GM20431 (cell line): ENCODE measurements at regions not wholly inside any gene's neighbourhood (a gene's known extent, or its start where the extent isn't known, plus 50 kb on each side); places are given as distances from the start of the nearest gene placed in this dataset.

Source experiments
- in situ Hi-C: fragments of 300-500 bp; cut with MseI, MboI; formaldehyde crosslinking; loops from one replicate; pipeline ENCODE4 v1.15.0; 2020; ENCODE audit warnings: low sequenced_read_pairs; ENCODE audit not compliant: unreplicated experiment

DNA sequence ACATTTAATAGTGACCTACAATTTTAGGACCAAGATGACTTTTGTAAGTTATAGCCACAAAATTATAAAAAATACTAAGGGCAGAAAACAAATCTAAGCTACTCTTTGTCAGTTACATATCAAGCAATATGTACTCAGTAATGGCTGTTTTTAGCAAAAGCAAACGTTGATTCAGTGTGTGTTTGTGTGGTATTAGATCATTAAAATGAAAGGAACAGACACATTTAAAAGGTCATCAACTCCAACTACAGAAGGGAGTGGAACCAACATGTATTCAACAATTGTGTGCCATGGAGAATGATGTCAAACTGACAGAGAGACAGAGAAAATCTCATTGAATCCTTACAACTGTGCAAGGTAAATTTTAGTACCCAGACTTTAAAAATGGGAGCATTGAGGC is 268.8 kb upstream of the STT3B start:
- in situ Hi-C loops: no loop called here

DNA sequence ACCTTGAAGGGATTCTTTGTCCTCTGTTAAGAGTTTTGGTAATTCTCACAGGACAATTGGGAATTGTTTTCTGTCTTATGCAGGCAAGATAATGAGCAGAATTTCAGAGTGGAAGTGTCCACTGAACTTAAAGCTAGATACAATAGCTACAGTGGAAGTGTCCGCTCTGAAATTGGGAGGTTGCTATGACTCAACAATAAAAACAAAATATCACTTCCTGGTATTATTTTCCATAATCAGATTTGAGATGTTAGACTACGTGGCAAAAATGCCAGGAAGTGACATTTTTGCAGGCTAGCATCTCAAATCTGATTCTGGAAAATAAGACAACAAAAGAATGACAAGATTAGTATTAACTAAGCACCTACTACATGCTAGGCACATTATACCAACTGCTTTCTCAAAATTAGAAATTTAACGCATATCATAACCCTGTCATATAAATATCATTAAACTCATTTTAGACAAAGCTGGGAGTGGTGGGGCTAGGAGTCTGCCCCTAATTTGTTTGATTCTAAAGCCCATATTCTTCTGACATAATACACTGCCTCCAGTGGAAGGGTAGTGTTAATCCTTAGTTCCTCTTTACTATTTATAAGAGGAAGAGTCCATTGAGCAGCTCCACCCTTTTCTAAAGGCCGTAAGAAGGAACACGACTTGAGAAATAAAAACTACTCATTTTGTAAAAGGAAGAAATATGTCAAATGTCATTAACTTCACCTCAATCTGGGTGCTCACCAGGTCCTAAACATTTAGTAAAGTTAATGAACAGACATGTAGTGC is 266.9 kb upstream of the STT3B start:
- in situ Hi-C loops: no loop called here

DNA sequence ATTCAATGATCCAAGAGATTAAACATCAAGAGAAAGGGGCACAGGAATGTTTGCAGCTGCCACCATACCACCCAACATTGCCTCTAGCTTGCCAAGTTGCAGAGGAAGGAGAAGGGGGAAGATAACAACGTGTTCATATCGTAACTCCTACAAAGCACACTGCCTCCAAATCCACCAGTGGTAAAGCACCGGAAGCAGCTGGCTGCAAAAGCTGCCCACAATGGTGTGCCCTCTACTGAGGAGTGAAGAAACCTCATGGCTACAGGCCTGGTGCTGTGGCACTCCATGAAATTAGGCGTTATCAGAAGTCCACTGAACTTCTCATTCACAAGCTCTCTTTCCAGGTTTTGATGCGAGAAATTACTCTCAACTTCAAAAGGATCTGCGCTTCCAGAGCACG is 263.9 kb upstream of the STT3B start:
- in situ Hi-C loops: no loop called here

DNA sequence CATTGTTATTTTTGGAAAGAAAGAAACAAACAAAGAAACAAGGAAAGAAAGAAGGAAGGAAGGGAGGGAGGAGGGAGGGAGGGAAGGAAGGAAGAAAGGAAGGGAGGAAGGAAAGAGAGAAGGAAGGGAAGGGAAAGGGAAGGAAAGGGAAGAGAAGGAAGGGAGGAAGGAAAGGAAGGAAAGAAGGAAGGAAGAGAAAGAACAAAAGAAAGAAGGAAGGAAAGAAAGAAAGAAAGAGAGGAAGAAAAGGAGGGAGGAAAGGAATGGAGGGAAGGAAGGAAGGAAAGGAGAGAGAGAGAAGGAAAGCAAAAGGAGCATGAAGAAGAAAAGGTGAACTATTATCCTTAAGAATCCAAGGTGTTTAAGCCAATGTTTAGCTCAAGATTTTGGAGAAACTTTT is 262.7 kb upstream of the STT3B start:
- in situ Hi-C loops: no loop called here

DNA sequence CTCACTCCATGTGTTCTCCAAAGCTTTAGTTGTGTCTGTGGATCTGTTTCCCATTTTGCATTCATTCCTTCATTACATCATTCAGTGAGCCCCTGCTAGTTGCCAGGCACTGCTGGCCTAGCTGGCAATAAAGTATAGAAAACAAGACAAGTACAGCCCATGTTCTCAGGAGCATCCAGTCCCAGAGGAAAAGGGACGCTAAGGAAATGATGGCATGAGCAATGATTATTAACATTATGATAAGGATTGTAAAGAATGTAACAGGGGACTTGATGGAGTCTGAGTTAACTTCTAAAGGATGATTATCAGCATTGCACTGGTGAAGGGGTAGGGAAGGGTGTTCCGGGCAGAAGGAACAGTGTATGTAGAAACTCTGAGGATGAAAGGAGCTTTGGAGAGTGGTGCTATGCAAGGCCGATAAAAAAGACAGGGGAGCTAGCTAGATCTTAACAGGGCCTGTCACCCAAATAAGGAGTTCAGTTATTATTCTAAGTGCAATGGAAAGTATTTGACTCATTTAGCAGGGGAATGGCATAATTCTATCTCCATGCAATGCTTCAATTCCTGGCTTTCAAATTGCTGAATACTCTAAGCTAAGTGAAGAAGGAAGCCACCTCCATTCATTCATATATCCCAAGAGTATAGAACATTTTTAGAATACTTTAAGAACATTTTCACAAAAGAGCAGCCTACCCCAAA is 258.2 kb upstream of the STT3B start:
- in situ Hi-C loops: no loop called here

DNA sequence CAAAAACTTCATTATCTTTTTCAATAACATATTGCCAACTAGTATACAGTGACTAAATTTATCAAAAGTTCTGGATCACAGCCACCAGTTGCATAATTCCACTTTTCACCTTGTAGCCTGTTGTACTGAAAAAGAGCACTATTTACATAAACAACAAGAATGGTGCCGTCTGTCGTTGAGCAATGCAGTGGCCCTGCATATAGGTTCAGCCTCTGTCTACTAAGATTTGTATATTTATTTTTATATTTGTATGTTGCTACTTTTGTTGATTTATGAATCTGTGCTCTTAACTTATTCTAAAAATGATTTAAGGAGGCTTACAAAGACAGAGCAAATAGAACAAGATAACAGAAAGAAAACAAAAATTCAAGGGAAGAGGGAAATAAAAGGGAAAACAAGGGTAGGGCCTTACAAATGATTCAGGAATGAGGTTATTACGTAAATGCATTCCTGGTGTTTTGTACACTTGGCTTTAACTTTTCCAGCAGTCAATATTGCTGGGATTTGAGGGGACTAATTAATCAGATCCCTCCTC is 257.6 kb upstream of the STT3B start:
- in situ Hi-C loops: no loop called here

DNA sequence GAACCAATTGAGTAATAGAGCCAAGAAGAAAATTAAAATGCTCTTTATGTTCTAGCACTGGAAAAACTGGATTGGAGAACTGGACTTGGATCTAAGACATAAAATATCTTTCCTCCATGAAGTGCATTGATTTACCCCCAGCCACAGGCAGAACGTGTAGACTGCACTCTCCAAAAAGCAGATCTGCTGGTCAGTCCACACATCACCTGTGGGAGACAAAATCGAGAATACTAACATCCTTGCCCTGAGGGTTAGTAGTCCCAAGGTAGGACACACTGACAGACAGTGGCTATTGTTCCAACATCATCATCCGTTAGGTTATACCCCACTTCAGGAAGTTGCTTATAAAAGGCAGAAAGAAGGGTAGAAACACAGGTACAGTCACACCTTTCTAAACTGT is 257.1 kb upstream of the STT3B start:
- in situ Hi-C loops: no loop called here

DNA sequence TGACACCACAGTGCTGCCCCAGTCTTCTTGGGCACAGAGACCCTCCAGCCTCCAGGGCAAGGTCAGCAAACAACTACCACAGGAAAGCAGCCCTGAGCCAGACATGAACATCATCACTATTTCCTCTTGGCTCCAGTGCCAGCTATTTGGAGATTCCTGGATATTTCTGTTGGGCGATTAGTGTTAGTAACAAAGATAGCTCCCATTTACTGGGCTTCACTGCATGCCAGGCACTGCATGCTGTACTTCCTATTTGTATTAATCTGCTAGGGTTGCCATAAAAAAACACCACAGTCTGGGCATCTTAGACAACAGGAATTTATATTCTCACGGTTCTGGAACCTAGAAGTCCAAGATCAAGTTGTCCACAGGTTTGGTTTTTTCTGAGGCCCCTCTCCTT is 255.1 kb upstream of the STT3B start:
- in situ Hi-C loops: no loop called here

DNA sequence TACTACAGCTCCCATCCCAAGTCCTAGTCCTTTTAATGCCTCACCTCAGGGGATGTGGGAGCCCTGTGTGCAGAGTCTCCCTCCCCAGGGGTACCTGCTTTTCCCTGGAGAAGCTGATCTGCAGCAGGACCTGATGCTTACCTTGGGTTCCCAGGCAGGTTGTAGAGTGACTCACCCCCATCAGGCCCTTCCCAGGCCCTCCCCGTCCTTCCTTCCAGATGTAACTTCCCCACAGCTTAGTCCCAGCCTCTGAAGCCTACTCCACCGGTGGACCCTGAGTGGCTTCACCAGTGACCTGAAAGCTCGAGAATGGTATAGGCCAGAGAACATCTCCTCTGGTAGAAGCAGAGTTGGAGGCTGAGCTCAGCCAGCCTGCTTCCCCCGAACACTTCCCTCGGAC is 254.2 kb upstream of the STT3B start:
- in situ Hi-C loops: no loop called here

DNA sequence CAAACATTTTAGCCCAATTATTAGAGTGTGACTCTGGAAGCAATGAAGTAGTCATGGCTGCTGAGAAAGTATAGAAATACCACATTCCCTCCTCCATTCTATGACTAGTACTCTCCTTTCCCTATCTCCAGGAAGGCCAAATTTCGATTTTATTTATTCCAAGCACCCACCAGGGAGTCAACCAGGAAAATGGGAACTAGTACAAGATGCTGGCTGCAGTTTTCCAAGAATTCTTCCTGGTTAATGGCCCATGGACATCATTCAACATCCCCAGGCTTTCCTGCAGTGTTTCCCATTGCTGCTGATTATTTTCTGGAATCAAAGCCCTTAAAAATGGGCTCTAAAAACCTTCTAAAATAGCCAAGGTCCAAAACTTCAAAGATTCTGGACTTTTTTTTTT is 247.9 kb upstream of the STT3B start:
- in situ Hi-C loops: no loop called here

DNA sequence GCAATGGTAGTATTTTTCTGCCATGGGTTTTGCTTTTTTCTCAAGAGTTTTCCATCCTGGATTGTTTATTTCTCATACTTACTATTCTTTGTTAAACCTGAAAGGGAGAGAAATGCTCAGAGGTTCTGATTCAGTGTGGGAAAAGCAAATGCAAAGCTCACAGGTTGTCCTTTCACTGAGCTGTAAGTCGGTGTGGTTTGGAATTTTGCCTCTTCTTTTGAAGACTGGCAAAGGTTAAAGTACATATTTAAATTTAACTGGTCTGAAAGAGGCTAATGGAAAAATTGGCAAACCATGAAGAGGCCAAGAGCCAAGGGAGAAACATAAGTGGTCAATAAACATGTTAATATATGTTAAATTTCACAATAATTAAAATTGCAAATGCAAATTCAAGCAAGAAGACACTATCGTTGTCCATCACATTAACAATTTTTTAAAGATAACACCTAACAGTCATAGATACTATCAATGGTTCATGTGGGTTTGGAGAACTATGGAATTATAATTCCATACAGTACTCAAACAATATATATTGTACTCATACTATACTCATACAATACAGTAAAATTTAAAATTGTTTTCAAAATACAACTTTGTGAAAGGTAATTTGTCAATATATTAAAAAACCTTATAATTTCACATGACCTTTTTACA is 246.8 kb upstream of the STT3B start:
- in situ Hi-C loops: no loop called here

DNA sequence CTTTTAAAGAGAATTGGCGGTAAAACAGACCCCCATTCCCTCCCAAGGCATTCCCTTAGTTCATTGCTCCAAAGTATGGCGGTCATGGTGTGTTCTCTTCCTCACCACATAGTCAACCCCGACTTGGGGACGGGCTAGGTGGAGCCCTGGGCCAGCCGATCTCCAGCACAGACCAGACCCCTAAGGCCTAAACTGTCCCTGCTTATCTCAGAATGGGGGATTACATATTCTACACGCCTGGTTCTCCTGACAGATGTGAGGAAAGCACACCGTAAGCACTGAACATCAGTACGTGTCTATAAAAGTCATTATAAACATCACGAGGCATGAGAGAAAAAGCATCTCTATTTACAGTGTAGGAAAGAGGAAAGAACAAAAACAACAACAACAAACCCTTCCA is 244.5 kb upstream of the STT3B start:
- in situ Hi-C loops: no loop called here

DNA sequence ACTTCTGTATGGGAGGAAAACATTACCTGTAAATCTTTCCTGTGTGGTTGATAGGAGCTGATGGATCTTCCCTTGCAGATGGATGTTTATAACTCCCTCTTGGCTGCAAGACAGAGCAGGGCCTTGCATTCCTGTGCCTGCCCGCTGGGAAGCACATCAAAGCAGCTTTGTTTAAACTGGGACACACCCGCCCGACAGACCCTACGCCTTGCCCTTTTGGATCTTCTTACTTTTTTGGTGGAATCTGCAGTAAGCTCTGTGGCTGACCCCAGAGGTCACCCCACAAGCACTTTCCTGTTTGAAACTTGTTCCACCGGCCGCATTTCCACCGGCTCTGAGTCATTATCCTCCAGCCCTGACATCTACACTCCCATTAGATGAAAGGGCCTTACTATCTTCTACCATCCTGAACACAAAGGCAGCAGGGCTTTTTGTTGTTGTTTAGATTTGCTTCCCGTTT is 244.1 kb upstream of the STT3B start:
- in situ Hi-C loops: no loop called here

DNA sequence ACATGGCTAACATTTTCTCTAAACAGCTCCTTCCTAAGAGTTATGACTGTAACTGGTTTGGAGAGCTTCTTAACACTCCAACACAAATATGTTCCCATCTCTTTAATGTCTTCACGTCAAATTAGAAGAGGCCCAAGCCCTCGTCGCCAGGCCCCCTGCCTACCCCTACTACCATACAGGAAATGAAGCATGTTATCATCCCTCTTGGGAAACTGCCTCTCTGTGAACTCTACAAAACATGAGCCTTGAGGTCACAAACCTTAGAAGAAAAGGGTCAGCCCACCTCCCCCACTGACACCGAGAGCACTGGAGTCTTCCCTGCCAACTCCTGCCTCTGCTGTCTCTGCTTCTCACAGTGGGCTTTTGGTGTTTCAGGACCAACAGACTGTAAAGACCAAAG is 243.1 kb upstream of the STT3B start:
- in situ Hi-C loops: no loop called here

DNA sequence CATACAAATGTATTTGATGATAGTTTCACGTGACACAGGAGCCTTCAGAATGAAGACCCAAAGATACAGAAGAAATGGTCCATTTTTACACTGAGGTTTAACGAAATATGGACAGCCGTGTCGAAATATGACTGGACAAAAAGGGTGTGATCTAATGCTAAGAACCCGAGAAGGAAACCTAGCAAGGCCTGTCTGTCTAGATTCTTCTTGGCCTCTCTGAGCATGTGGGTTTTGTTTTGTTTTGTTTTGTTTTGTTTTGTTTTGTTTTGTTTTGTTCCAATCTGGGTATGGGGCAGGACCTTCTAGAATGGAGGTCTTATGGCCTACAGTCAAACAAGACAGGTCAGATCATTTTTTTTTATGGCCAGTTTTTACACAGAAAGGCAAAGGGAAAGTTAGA is 242.7 kb upstream of the STT3B start:
- in situ Hi-C loops: no loop called here

DNA sequence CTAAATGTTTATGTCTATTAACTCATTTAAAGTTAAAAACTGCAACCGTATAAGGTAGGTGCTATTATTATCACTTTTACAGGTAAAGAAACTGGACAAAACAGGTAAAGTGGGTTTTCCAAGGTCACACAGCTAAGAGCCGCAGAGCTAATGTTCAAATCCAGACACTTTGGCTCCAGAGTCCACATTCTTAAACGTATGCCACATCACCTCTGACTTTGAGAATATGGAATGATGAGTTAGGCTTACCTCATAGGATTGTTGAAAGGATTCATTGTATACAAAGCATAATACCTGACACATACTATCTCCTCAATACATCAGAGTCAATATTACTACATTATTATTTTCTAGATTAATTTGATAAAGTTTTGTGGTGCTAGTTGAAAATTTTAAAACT is 240.9 kb upstream of the STT3B start:
- in situ Hi-C loops: no loop called here

DNA sequence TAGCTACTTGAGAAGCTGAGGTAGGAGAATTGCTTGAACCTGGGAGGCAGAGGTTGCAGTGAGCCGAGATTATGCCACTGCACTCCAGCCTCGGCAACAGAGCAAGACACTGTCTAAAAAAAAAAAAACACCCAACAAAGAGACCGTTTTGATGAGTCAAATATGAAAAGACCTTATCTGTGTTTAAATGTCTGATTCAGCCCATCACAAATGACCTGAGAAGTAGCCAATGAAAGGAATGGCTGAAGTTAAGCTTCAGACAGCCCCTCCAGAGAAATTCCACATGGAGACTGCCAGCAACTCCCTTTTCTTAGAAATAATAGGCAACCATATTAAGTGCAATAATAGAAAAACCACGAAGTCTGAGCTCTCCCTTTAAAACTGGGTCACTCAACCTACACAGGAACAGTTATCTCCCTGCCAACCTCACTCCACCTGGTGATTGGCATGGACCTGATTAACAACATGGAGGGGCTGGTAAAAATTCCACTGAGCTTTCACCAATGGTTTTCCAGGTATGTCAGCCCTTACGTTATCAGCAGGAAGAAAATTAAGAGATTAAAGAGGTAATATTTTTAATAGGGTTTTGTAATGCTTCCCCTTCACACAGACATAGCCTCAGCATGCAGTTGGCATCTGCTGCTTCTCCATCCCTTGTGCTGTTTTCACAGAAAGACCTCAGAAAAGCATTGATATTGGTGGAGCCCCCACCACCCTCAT is 238.1 kb upstream of the STT3B start:
- in situ Hi-C loops: no loop called here

DNA sequence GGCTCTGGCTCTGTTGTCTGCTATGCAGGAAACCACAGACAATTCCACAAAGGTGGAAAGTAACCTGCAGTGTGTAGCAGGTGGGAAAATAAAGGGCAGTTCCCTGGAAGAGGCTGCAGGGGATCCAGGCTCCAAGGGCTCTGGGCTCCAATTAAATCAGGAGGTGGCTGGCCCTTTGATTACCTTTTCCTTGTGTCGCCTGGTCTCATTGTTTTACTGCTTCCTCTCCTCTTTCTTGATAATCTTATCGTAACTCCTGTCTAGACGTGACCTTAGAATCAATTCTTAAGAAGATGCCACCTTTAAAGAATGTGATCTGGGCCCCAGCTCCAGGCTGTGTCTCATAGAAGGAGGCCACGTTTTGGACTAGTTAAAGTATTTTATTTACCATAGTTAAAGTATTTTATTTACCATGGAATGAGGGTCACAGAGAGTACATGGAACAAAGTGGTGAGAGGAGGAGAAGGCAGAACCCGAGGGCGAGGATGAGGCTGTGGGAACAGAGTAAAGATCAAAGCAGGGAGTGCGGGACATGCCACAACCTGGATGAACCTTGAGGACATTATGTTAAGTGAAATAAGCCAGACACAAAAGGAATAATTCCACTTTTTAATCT is 237.5 kb upstream of the STT3B start:
- in situ Hi-C loops: no loop called here

DNA sequence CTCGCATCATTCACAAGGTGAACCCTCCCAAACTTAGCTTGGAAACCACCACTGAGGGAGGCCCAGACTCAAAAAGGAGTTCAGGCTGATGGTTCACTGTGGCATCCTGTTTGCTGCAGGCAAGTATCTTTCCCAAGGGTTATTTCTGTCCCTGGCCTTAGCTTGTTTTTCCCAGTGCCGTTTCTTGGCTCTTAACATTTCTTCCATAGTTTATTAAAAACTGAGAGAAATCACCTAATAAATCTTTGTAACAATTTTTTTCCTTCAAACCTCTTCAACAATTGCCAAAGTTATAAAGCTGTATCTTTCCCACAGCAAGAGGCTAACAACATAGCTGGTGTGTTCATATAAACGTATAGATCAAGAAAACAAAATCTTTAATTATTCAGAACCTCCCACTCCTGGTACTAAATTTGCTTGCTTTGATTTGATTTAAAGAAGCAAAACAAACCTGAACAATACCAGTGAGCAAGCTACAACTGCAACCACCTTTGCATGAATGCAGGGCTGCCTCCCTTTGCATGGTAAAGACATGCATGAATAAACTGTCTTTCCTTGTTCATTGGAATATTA is 234.9 kb upstream of the STT3B start:
- in situ Hi-C loops: no loop called here
